WTC11 (cell line): ENCODE measurements at regions not wholly inside any gene's neighbourhood (a gene's known extent, or its start where the extent isn't known, plus 50 kb on each side); places are given as distances from the start of the nearest gene placed in this dataset.

Source experiments
- ATAC-seq: fragments of 200-7000 bp; cut with Tn5 transposase; 2 replicates; pipeline ENCODE4 v1.10.0; 2021; ENCODE audit warnings: mild to moderate bottlenecking, moderate library complexity
- CTCF ChIA-PET: fragments of 300-600 bp; sonication (Branson Sonifier 250); formaldehyde crosslinking; loops from one replicate; lab custom pipeline; 2021; ENCODE audit warnings: antibody characterized with exemption; lab: Charles Lee
- POLR2A ChIA-PET: fragments of 350-600 bp; sonication (Branson Sonifier 250); formaldehyde crosslinking; loops from one replicate; lab custom pipeline; 2021; ENCODE audit warnings: antibody characterized with exemption; lab: Charles Lee
- DNase-seq: peaks from one replicate; pipeline ENCODE4 v3.0.0; 2021; ENCODE audit warnings: low spot score
- H3K27ac Mint-ChIP-seq: 2 replicates; pipeline ENCODE4 v1.8.0; 2021; ENCODE audit warnings: mixed read lengths
- H3K27me3 Mint-ChIP-seq: 2 replicates; pipeline ENCODE4 v1.8.0; 2021; ENCODE audit warnings: low read depth, mild to moderate bottlenecking, moderate library complexity, mixed read lengths
- H3K36me3 Mint-ChIP-seq: 2 replicates; pipeline ENCODE4 v1.8.0; 2021; ENCODE audit warnings: mixed read lengths
- H3K4me1 Mint-ChIP-seq: 2 replicates; pipeline ENCODE4 v1.8.0; 2022; ENCODE audit warnings: mixed read lengths
- H3K4me3 Mint-ChIP-seq: 2 replicates; pipeline ENCODE4 v1.8.0; 2021; ENCODE audit warnings: mild to moderate bottlenecking, moderate library complexity, mixed read lengths
- H3K9me3 Mint-ChIP-seq: 2 replicates; pipeline ENCODE4 v1.8.0; 2021; ENCODE audit warnings: mixed read lengths
- ATF1 ChIP-seq: sonication (generic); formaldehyde crosslinking; IDR thresholded peaks from 2 replicates; pipeline ENCODE4 v1.8.1; 2023; ENCODE audit warnings: mild to moderate bottlenecking, moderate library complexity, missing genetic modification reagents
- EMX1 ChIP-seq: fragments of 250-450 bp; sonication (Bioruptor Pico); IDR thresholded peaks from 2 replicates; pipeline ENCODE4 v1.8.0; 2021; ENCODE audit warnings: mild to moderate bottlenecking
- FOXJ3 ChIP-seq: sonication (generic); formaldehyde crosslinking; IDR thresholded peaks from 2 replicates; pipeline ENCODE4 v1.9.0; 2021; ENCODE audit warnings: missing genetic modification reagents, mild to moderate bottlenecking, borderline replicate concordance
- FOXK1 ChIP-seq: sonication (generic); formaldehyde crosslinking; IDR thresholded peaks from 2 replicates; pipeline ENCODE4 v1.8.0; 2022; ENCODE audit warnings: mild to moderate bottlenecking, moderate library complexity, missing genetic modification reagents
- FOXP1 ChIP-seq: sonication (generic); formaldehyde crosslinking; IDR thresholded peaks from 2 replicates; pipeline ENCODE4 v1.8.0; 2022; ENCODE audit warnings: missing genetic modification reagents, mild to moderate bottlenecking, moderate library complexity, borderline replicate concordance
- GABPB1 ChIP-seq: sonication (generic); formaldehyde crosslinking; IDR thresholded peaks from 2 replicates; pipeline ENCODE4 v1.8.1; 2023; ENCODE audit warnings: mild to moderate bottlenecking, missing genetic modification reagents
- NFE2L1 ChIP-seq: sonication (generic); formaldehyde crosslinking; IDR thresholded peaks from 2 replicates; pipeline ENCODE4 v1.8.1; 2023; ENCODE audit warnings: missing genetic modification reagents
- NR1H2 ChIP-seq: sonication (generic); formaldehyde crosslinking; IDR thresholded peaks from 2 replicates; pipeline ENCODE4 v1.9.0; 2021; ENCODE audit warnings: mild to moderate bottlenecking, moderate library complexity, missing genetic modification reagents
- NR3C1 ChIP-seq: sonication (generic); formaldehyde crosslinking; conservative IDR thresholded peaks from 2 replicates; pipeline ENCODE4 v1.8.1; 2023; ENCODE audit warnings: low read depth, mild to moderate bottlenecking, missing genetic modification reagents
- SOX15 ChIP-seq: fragments of 250-450 bp; sonication (Bioruptor Pico); IDR thresholded peaks from 2 replicates; pipeline ENCODE4 v1.9.0; 2021; ENCODE audit warnings: mild to moderate bottlenecking
- TEAD1 ChIP-seq: sonication (generic); formaldehyde crosslinking; IDR thresholded peaks from 2 replicates; pipeline ENCODE4 v1.8.0; 2022; ENCODE audit warnings: mild to moderate bottlenecking, missing genetic modification reagents
- TF ChIP-seq, protein P1 (sequence below): fragments of 250-450 bp; sonication (Bioruptor Pico); IDR thresholded peaks from 2 replicates; pipeline ENCODE4 v1.9.0; 2021; ENCODE audit warnings: mild to moderate bottlenecking, borderline replicate concordance
- TF ChIP-seq, protein P2 (sequence below): sonication (generic); formaldehyde crosslinking; conservative IDR thresholded peaks from 2 replicates; pipeline ENCODE4 v1.8.1; 2023; ENCODE audit warnings: mild to moderate bottlenecking, low read depth, missing genetic modification reagents, moderate library complexity
- TF ChIP-seq, protein P3 (sequence below): sonication (generic); formaldehyde crosslinking; IDR thresholded peaks from 2 replicates; pipeline ENCODE4 v1.8.1; 2023; ENCODE audit warnings: mild to moderate bottlenecking, missing genetic modification reagents, moderate library complexity
- TF ChIP-seq, protein P4 (sequence below): sonication (generic); formaldehyde crosslinking; IDR thresholded peaks from 2 replicates; pipeline ENCODE4 v1.8.1; 2022; ENCODE audit warnings: mild to moderate bottlenecking, missing genetic modification reagents, moderate library complexity, borderline replicate concordance
- TF ChIP-seq, protein P5 (sequence below): sonication (generic); formaldehyde crosslinking; IDR thresholded peaks from 2 replicates; pipeline ENCODE4 v1.8.1; 2023; ENCODE audit warnings: mild to moderate bottlenecking, missing genetic modification reagents, borderline replicate concordance
- TF ChIP-seq, protein P6 (sequence below): sonication (generic); formaldehyde crosslinking; IDR thresholded peaks from 2 replicates; pipeline ENCODE4 v1.8.1; 2023; ENCODE audit warnings: mild to moderate bottlenecking, missing genetic modification reagents
- TF ChIP-seq, protein P7 (sequence below): sonication (generic); formaldehyde crosslinking; IDR thresholded peaks from 2 replicates; pipeline ENCODE4 v1.8.1; 2022; ENCODE audit warnings: low read depth, missing genetic modification reagents, borderline replicate concordance

DNA sequence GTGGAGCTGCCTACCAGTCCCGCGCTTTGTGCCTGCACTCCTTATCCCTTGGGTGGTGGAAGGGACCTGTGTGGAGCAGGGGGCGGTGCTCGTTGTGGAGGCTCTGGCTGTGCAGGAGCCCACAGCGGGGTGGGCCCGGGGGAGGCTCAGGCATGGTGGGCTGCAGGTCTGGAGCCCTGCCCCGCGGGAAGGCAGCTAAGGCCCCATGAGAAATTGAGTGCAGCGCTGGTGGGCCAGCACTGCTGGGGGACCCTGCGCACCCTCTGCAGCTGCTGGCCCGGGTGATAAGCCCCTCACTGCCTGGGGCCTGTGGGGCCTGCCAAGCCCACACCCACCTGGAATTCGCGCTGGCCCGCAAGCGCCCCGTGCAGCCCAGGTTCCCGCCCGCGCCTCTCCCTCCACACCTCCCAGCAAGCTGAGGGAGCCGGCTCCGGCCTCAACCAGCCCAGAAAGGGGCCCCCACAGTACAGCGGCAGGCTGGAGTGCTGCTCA is 859.6 kb upstream of the KCND2 start:
- CTCF ChIA-PET = no interaction called here
- ATAC-seq = no peak
- DNase-seq = no peak
- Mint-ChIP-seq H3K27me3 (no peaks in the 10 kb centered on the region), H3K27ac (no peak overlapping the region), H3K4me1 (peaks cover 6% of the 10 kb centered on the region), H3K9me3 (peaks cover 15% of the 10 kb centered on the region), H3K4me3 (no peak overlapping the region), H3K36me3 (peaks cover 8% of the 10 kb centered on the region; the same call in 1 of the 2 replicates)
- POLR2A ChIA-PET = no interaction called here
- TF ChIP-seq, protein P1, sequence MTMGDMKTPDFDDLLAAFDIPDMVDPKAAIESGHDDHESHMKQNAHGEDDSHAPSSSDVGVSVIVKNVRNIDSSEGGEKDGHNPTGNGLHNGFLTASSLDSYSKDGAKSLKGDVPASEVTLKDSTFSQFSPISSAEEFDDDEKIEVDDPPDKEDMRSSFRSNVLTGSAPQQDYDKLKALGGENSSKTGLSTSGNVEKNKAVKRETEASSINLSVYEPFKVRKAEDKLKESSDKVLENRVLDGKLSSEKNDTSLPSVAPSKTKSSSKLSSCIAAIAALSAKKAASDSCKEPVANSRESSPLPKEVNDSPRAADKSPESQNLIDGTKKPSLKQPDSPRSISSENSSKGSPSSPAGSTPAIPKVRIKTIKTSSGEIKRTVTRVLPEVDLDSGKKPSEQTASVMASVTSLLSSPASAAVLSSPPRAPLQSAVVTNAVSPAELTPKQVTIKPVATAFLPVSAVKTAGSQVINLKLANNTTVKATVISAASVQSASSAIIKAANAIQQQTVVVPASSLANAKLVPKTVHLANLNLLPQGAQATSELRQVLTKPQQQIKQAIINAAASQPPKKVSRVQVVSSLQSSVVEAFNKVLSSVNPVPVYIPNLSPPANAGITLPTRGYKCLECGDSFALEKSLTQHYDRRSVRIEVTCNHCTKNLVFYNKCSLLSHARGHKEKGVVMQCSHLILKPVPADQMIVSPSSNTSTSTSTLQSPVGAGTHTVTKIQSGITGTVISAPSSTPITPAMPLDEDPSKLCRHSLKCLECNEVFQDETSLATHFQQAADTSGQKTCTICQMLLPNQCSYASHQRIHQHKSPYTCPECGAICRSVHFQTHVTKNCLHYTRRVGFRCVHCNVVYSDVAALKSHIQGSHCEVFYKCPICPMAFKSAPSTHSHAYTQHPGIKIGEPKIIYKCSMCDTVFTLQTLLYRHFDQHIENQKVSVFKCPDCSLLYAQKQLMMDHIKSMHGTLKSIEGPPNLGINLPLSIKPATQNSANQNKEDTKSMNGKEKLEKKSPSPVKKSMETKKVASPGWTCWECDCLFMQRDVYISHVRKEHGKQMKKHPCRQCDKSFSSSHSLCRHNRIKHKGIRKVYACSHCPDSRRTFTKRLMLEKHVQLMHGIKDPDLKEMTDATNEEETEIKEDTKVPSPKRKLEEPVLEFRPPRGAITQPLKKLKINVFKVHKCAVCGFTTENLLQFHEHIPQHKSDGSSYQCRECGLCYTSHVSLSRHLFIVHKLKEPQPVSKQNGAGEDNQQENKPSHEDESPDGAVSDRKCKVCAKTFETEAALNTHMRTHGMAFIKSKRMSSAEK = no peak
- TF ChIP-seq GABPB1 (CRISPR knock-in tag) (no peak), ATF1 (CRISPR knock-in tag) (no peak), TEAD1 (CRISPR knock-in tag) (no peak), NR3C1 (CRISPR knock-in tag) (no peak), FOXK1 (CRISPR knock-in tag) (no peak), EMX1 (CRISPR knock-in tag) (no peak), NR1H2 (no peak)
- TF ChIP-seq, protein P2, sequence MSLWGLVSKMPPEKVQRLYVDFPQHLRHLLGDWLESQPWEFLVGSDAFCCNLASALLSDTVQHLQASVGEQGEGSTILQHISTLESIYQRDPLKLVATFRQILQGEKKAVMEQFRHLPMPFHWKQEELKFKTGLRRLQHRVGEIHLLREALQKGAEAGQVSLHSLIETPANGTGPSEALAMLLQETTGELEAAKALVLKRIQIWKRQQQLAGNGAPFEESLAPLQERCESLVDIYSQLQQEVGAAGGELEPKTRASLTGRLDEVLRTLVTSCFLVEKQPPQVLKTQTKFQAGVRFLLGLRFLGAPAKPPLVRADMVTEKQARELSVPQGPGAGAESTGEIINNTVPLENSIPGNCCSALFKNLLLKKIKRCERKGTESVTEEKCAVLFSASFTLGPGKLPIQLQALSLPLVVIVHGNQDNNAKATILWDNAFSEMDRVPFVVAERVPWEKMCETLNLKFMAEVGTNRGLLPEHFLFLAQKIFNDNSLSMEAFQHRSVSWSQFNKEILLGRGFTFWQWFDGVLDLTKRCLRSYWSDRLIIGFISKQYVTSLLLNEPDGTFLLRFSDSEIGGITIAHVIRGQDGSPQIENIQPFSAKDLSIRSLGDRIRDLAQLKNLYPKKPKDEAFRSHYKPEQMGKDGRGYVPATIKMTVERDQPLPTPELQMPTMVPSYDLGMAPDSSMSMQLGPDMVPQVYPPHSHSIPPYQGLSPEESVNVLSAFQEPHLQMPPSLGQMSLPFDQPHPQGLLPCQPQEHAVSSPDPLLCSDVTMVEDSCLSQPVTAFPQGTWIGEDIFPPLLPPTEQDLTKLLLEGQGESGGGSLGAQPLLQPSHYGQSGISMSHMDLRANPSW (CRISPR knock-in tag) = no peak
- TF ChIP-seq, protein P3, sequence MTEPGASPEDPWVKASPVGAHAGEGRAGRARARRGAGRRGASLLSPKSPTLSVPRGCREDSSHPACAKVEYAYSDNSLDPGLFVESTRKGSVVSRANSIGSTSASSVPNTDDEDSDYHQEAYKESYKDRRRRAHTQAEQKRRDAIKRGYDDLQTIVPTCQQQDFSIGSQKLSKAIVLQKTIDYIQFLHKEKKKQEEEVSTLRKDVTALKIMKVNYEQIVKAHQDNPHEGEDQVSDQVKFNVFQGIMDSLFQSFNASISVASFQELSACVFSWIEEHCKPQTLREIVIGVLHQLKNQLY (CRISPR knock-in tag) = no peak
- TF ChIP-seq, protein P4, sequence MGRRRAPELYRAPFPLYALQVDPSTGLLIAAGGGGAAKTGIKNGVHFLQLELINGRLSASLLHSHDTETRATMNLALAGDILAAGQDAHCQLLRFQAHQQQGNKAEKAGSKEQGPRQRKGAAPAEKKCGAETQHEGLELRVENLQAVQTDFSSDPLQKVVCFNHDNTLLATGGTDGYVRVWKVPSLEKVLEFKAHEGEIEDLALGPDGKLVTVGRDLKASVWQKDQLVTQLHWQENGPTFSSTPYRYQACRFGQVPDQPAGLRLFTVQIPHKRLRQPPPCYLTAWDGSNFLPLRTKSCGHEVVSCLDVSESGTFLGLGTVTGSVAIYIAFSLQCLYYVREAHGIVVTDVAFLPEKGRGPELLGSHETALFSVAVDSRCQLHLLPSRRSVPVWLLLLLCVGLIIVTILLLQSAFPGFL = no peak
- TF ChIP-seq, protein P5, sequence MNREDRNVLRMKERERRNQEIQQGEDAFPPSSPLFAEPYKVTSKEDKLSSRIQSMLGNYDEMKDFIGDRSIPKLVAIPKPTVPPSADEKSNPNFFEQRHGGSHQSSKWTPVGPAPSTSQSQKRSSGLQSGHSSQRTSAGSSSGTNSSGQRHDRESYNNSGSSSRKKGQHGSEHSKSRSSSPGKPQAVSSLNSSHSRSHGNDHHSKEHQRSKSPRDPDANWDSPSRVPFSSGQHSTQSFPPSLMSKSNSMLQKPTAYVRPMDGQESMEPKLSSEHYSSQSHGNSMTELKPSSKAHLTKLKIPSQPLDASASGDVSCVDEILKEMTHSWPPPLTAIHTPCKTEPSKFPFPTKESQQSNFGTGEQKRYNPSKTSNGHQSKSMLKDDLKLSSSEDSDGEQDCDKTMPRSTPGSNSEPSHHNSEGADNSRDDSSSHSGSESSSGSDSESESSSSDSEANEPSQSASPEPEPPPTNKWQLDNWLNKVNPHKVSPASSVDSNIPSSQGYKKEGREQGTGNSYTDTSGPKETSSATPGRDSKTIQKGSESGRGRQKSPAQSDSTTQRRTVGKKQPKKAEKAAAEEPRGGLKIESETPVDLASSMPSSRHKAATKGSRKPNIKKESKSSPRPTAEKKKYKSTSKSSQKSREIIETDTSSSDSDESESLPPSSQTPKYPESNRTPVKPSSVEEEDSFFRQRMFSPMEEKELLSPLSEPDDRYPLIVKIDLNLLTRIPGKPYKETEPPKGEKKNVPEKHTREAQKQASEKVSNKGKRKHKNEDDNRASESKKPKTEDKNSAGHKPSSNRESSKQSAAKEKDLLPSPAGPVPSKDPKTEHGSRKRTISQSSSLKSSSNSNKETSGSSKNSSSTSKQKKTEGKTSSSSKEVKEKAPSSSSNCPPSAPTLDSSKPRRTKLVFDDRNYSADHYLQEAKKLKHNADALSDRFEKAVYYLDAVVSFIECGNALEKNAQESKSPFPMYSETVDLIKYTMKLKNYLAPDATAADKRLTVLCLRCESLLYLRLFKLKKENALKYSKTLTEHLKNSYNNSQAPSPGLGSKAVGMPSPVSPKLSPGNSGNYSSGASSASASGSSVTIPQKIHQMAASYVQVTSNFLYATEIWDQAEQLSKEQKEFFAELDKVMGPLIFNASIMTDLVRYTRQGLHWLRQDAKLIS = no peak

DNA sequence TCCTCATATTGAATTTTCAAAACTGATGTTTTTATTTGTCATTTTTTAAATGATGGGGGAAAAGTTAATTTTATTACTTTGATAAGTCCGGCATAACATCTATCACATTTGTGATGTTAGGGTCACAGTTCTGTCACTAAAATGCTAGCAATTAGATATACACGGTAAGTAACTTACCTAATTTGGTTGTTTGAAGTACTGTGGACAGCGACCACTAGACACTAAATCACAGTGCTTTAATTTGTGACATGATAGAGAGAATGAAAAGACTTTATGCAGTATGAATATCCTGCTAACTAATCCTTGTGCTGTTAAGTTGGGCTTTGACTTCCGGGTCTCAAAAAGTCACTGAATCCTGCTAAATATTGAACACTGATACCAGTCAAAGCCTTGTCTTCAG is 857.3 kb upstream of the KCND2 start:
- Mint-ChIP-seq H3K27me3 (no peaks in the 10 kb centered on the region), H3K36me3 (peaks cover 8% of the 10 kb centered on the region; the same call in 1 of the 2 replicates), H3K4me1 (no peaks in the 10 kb centered on the region), H3K9me3 (peaks cover 15% of the 10 kb centered on the region), H3K27ac (no peak overlapping the region), H3K4me3 (no peak overlapping the region)
- POLR2A ChIA-PET = no interaction called here
- CTCF ChIA-PET = no interaction called here
- no peak for ATAC-seq
- DNase-seq = no peak
- TF ChIP-seq FOXJ3 (no peak), FOXP1 (CRISPR knock-in tag) (no peak), NFE2L1 (CRISPR knock-in tag) (no peak), SOX15 (no peak)
- TF ChIP-seq, protein P6, sequence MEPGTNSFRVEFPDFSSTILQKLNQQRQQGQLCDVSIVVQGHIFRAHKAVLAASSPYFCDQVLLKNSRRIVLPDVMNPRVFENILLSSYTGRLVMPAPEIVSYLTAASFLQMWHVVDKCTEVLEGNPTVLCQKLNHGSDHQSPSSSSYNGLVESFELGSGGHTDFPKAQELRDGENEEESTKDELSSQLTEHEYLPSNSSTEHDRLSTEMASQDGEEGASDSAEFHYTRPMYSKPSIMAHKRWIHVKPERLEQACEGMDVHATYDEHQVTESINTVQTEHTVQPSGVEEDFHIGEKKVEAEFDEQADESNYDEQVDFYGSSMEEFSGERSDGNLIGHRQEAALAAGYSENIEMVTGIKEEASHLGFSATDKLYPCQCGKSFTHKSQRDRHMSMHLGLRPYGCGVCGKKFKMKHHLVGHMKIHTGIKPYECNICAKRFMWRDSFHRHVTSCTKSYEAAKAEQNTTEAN (CRISPR knock-in tag) = no peak
- TF ChIP-seq, protein P7, sequence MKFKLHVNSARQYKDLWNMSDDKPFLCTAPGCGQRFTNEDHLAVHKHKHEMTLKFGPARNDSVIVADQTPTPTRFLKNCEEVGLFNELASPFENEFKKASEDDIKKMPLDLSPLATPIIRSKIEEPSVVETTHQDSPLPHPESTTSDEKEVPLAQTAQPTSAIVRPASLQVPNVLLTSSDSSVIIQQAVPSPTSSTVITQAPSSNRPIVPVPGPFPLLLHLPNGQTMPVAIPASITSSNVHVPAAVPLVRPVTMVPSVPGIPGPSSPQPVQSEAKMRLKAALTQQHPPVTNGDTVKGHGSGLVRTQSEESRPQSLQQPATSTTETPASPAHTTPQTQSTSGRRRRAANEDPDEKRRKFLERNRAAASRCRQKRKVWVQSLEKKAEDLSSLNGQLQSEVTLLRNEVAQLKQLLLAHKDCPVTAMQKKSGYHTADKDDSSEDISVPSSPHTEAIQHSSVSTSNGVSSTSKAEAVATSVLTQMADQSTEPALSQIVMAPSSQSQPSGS (CRISPR knock-in tag) = no peak
- TF ChIP-seq, all 79 proteins: peak for 0
